Lower leg skin (tissue), 3 donors: ENCODE measurements at regions not wholly inside any gene's neighbourhood (a gene's known extent, or its start where the extent isn't known, plus 50 kb on each side); places are given as distances from the start of the nearest gene placed in this dataset.

Experiments used
- CTCF ChIP-seq, 3 donors: fragments of 450-650 bp; IDR thresholded peaks; one replicate each; pipeline ENCODE4 v1.5.1; 2016; ENCODE audit warnings: antibody characterized with exemption in 3 of 3, mild to moderate bottlenecking in 3 of 3, moderate library complexity in 2 of 3
- POLR2A ChIP-seq, 2 donors: fragments of 450-650 bp; IDR thresholded peaks; one replicate each; pipeline ENCODE4 v1.6.1; 2016 to 2017; ENCODE audit warnings: antibody characterized with exemption in 2 of 2, mild to moderate bottlenecking in 1 of 2, moderate library complexity in 1 of 2

DNA sequence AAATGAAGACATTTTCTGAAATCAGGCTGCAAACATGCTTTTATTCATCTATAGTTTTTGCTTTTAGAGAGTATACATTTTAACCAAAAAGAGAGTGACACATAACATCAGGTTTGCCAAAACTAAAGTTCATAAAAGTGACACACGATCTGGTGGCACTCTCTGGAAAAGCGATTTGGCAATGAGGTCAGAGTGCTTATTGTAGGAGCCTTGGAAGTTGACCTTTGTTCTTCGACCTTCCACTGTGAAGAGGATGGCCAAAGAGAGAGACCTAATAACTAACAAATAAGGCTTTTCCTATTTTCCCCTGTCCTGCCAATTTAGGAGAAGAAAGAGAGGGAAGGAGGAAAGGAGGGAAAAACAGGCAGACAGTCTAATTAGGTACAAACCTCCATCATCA is 230.1 kb downstream of the SIM1 start:
- TF ChIP-seq CTCF (IDR thresholded peaks at IDR 0.05) (no peak), POLR2A (IDR thresholded peaks at IDR 0.05) (no peak)
